Chondrocyte (in vitro differentiated cells): ENCODE measurements at regions not wholly inside any gene's neighbourhood (a gene's known extent, or its start where the extent isn't known, plus 50 kb on each side); places are given as distances from the start of the nearest gene placed in this dataset.

Experiments used
- DNase-seq: peaks from one replicate; pipeline ENCODE4 v3.0.0; 2021; ENCODE audit warnings: mixed read lengths, low spot score
- H3K27ac Mint-ChIP-seq: one replicate; pipeline ENCODE4 v1.8.0; 2021; ENCODE audit warnings: mild to moderate bottlenecking, moderate library complexity, mixed read lengths; ENCODE audit not compliant: unreplicated experiment
- H3K27me3 Mint-ChIP-seq: 2 replicates; pipeline ENCODE4 v1.8.0; 2021; ENCODE audit warnings: low read depth, mixed read lengths
- H3K36me3 Mint-ChIP-seq: 2 replicates; pipeline ENCODE4 v1.8.0; 2021; ENCODE audit warnings: low read depth, mixed read lengths
- H3K4me1 Mint-ChIP-seq: 2 replicates; pipeline ENCODE4 v1.8.0; 2021; ENCODE audit warnings: low read depth, mild to moderate bottlenecking, mixed read lengths
- H3K4me3 Mint-ChIP-seq: one replicate; pipeline ENCODE4 v1.8.0; 2021; ENCODE audit warnings: mild to moderate bottlenecking, moderate library complexity, mixed read lengths; ENCODE audit not compliant: unreplicated experiment
- H3K9me3 Mint-ChIP-seq: 2 replicates; pipeline ENCODE4 v1.8.0; 2021; ENCODE audit warnings: low read depth, mixed read lengths
- TF ChIP-seq, protein P1 (sequence below): fragments of 200-600 bp; sonication (generic); IDR thresholded peaks from 2 replicates; pipeline ENCODE4 v1.5.0; 2021; ENCODE audit warnings: antibody characterized with exemption, mild to moderate bottlenecking, moderate library complexity

DNA sequence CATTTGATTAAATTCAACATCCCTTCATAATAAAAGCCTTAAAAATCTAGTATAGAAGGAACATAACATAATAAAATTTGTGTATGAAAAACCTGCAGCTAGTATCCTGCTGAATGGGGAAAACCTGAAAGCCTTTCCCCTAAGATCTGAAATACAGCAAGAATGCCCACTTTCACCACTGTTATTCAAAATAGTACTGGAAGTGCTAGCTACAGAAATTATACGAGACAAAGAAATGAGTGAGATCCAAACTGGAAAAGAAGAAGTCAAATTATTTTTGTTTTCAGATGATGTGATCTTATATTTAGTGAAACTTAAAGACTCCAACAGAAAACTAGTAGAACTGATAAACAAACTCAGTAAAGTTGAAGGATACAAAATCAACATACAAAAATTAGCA, 152.9 kb downstream of the RTL3 start:
- Mint-ChIP-seq H3K36me3 (no peaks in the 10 kb centered on the region), H3K4me3 (no peak overlapping the region), H3K4me1 (no peaks in the 10 kb centered on the region), H3K9me3 (peaks cover 25% of the 10 kb centered on the region), H3K27me3 (no peaks in the 10 kb centered on the region), H3K27ac (no peak overlapping the region)
- DNase-seq, result no peak
- TF ChIP-seq, protein P1, sequence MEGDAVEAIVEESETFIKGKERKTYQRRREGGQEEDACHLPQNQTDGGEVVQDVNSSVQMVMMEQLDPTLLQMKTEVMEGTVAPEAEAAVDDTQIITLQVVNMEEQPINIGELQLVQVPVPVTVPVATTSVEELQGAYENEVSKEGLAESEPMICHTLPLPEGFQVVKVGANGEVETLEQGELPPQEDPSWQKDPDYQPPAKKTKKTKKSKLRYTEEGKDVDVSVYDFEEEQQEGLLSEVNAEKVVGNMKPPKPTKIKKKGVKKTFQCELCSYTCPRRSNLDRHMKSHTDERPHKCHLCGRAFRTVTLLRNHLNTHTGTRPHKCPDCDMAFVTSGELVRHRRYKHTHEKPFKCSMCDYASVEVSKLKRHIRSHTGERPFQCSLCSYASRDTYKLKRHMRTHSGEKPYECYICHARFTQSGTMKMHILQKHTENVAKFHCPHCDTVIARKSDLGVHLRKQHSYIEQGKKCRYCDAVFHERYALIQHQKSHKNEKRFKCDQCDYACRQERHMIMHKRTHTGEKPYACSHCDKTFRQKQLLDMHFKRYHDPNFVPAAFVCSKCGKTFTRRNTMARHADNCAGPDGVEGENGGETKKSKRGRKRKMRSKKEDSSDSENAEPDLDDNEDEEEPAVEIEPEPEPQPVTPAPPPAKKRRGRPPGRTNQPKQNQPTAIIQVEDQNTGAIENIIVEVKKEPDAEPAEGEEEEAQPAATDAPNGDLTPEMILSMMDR, result no peak

DNA sequence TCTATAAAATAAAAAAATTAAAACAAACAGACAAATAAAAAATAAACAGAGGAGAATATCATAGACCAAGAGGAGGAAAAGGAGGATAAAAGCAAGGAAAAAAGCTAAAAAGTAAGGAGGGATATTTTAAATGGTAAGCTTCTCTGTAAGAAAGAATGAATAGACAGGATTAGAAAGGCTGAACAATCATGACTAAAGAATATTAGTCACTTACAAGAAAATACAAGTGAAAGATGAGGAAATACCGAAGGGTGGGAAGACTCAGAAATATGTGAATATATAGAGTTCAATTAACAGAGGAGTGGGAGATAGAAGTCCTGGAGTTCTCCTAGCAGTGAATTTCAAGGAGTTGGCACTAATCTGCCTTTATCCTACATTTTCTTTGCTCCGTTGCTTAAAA, 162.6 kb downstream of the RTL3 start:
- no peak overlapping the region for H3K27ac Mint-ChIP-seq
- no peak for DNase-seq
- TF ChIP-seq, protein P1, result no peak
- no peaks in the 10 kb centered on the region for H3K9me3 Mint-ChIP-seq
- no peaks in the 10 kb centered on the region for H3K4me1 Mint-ChIP-seq
- no peak overlapping the region for H3K4me3 Mint-ChIP-seq
- H3K36me3 Mint-ChIP-seq, result no peaks in the 10 kb centered on the region
- no peaks in the 10 kb centered on the region for H3K27me3 Mint-ChIP-seq

DNA sequence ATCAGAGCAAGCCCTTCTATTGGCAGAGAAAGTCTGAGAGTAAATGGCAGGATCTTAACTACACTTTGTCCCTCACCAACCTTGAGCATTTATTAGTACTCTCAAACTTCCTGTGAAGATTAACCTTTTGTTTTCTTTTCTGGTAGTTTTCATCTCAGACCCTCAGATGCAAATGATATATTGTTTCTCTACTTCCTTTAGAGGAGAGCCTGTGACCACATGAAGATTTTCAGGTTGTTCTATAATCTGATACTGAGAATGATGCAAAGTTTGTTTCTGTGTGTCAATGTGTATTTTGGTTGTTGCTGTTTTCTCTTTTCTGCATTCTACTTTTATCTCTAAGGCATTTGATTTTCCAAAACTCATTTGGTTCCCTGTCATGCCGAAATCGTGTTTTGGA, 165.8 kb upstream of the CYSLTR1 start:
- TF ChIP-seq, protein P1, result no peak
- Mint-ChIP-seq H3K27me3 (no peaks in the 10 kb centered on the region), H3K27ac (no peak overlapping the region), H3K4me3 (no peak overlapping the region), H3K36me3 (no peaks in the 10 kb centered on the region), H3K9me3 (no peaks in the 10 kb centered on the region), H3K4me1 (no peaks in the 10 kb centered on the region)
- no peak for DNase-seq

DNA sequence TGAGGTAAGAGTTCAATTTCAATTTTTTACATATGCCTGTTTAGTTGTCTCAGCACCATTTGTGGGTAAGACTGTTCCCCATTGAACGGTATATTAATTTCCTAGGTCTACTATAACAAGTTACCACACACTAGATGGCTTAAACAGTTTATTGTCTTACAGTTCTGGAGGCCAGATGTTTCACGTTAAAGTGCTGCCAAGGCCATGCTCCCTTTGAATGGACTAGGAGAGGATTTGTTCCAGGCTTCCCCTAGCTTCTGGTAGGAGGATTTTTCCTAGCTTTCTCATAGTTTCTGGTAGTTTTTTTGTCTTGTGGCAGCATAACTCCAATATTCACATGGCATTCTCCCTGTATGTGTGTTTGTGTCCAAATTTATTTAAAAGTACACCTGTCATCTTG, 149.3 kb upstream of the CYSLTR1 start:
- TF ChIP-seq, protein P1, result no peak
- H3K9me3 Mint-ChIP-seq, result peaks cover 35% of the 10 kb centered on the region

DNA sequence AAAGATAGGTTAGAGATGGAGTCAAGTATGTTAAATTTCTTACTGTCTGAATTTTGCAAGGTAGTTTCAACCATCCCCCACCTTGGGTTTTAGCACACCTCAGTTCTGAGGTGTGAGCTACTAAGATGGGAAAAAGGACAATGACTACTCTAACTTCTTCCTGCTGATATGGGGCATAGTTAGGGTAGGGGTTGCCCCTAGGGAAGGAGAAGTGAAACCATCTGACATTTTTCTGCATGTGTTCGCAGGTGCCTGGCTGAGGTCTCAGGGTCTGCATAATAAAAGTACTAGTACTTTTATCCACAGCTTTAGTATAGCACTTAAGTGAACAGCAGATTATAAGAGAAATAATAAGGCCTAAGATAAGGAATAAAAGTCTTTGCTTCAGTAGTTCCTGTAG, 129.5 kb upstream of the CYSLTR1 start:
- Mint-ChIP-seq H3K4me1 (no peaks in the 10 kb centered on the region), H3K4me3 (no peak overlapping the region), H3K27ac (no peak overlapping the region), H3K36me3 (no peaks in the 10 kb centered on the region), H3K27me3 (no peaks in the 10 kb centered on the region), H3K9me3 (peaks cover 24% of the 10 kb centered on the region)
- DNase-seq, result no peak
- TF ChIP-seq, protein P1, result no peak

More for the DNA sequence above, 149.3 kb upstream of the CYSLTR1 start:
- no peaks in the 10 kb centered on the region for H3K4me1 Mint-ChIP-seq
- no peak overlapping the region for H3K4me3 Mint-ChIP-seq
- no peaks in the 10 kb centered on the region for H3K27me3 Mint-ChIP-seq
- no peak for DNase-seq
- no peaks in the 10 kb centered on the region for H3K36me3 Mint-ChIP-seq
- H3K27ac Mint-ChIP-seq, result no peak overlapping the region
